GM06990 (cell line): ENCODE measurements at regions not wholly inside any gene's neighbourhood (a gene's known extent, or its start where the extent isn't known, plus 50 kb on each side); places are given as distances from the start of the nearest gene placed in this dataset.

ENCODE experiments used
- DNase-seq: peaks from one replicate; pipeline ENCODE4 v3.0.0-alpha.2; 2011; ENCODE audit not compliant: insufficient read length; ENCODE audit errors: extremely low read depth
- H3K27me3 ChIP-seq: replicated peaks from 2 replicates; pipeline ENCODE4 v1.6.0; 2011; ENCODE audit warnings: low read length; ENCODE audit not compliant: control insufficient read depth, insufficient read depth
- H3K36me3 ChIP-seq: 2 replicates; pipeline ENCODE4 v1.5.1; 2011; ENCODE audit warnings: low read length; ENCODE audit not compliant: control insufficient read depth, insufficient read depth
- H3K4me3 ChIP-seq: replicated peaks from 2 replicates; pipeline ENCODE4 v1.5.1; 2011; ENCODE audit warnings: low read depth, mild to moderate bottlenecking, control low read depth, low read length
- TF ChIP-seq, protein P1 (sequence below): IDR thresholded peaks from 2 replicates; pipeline ENCODE4 v1.5.1; 2011; ENCODE audit warnings: low read length, control low read depth, mild to moderate bottlenecking, inconsistent platforms; ENCODE audit not compliant: insufficient read depth, poor library complexity, severe bottlenecking

DNA sequence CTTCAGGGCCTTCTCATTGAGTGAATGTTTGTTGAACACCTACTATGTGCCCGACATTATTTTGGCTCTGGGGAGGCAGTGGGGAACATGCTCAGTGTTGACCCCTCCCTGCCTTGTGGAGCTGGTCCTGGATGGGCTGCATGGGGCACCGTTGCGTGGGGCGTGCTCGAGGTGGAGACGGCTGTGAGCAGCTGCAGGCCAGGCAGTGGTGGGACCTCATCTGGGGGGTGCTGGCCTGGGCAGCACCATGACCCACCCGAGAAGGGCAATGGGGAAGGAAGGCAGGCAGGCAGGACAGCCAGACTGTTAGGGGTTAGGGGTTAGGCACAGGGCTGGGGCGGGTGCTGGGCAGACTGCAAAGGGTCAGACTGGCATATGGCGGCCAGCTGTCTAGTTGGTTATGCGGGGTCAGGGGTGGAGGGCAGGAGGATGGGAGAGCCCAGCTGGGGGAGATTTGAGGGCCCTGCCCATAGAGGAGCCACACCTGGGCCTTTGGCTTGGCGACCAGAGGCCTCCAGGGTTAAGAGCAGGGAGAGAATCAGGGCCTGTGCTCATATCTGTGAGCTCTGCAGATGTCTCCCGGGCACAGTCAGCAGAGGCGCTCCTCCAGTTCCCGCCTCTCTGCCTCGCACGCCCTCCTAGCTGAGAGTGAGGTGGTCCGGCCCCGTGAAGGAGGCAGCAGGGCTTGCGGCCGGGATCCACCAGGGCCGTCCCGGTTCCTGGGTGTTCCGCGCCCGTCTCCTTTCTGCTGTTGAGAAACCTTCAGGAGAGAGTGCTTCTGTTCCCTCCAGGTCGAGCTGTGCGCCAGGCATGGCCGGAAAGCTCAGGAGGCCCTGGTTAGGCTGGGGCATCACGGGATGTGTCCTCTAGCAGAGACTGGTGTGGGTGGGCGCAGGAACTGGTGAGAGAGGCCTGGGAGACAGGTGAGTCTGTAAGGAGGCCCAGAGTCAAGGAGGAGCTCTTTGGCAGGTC is 73.3 kb downstream of the RGS12 start:
- no peak overlapping the region for H3K4me3 ChIP-seq
- H3K36me3 ChIP-seq: no peaks in the 10 kb centered on the region
- H3K27me3 ChIP-seq: no peaks in the 10 kb centered on the region
- DNase-seq: no peak
- TF ChIP-seq, protein P1, sequence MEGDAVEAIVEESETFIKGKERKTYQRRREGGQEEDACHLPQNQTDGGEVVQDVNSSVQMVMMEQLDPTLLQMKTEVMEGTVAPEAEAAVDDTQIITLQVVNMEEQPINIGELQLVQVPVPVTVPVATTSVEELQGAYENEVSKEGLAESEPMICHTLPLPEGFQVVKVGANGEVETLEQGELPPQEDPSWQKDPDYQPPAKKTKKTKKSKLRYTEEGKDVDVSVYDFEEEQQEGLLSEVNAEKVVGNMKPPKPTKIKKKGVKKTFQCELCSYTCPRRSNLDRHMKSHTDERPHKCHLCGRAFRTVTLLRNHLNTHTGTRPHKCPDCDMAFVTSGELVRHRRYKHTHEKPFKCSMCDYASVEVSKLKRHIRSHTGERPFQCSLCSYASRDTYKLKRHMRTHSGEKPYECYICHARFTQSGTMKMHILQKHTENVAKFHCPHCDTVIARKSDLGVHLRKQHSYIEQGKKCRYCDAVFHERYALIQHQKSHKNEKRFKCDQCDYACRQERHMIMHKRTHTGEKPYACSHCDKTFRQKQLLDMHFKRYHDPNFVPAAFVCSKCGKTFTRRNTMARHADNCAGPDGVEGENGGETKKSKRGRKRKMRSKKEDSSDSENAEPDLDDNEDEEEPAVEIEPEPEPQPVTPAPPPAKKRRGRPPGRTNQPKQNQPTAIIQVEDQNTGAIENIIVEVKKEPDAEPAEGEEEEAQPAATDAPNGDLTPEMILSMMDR: no peak

DNA sequence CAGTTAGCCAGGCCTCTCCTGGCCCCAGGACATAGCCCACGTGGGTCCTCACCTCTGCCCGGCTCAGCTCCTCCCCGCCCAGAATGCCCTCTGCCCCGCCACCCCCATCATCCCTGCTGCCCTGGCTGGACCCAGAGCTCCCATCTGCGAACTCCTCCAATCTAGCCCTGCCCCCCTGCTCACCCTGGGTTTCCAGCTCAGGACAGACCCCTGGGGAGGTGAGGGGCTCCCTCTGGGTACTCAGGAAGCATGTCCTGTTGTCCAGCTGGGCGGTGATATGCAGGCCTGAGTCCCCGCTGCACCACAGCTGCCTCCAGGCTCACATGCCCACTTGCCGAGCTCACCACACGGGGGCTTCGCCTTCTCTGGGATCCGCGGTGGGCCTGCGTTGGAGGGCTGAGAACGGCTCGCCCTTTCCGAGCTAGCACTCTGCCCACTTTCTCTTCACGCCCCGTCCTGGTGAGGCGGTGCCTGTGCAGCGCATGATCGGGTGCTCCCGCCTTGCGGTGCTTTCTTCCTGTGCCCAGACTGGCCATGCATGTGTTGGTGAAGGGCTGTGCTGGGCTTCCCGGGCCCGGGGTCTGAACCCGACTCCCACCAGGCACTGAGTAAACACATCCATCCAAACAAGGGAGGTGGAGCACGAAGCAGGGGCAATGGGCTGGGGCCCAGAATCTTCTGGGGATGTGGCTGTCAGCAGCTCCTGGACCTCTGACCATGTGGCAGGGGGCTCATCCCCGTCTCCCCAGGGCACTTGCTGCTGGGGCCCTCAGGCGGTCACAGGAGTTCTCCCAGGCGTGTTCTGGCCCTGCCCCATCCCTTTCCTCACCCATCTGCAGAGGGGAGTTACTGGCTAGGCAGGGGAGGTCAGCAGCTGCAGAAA is 74.3 kb downstream of the RGS12 start:
- H3K4me3 ChIP-seq: no peak overlapping the region
- no peak for DNase-seq
- H3K27me3 ChIP-seq: no peaks in the 10 kb centered on the region; the same call in 1 of the 2 replicates
- H3K36me3 ChIP-seq: no peaks in the 10 kb centered on the region
- TF ChIP-seq, protein P1: no peak

DNA sequence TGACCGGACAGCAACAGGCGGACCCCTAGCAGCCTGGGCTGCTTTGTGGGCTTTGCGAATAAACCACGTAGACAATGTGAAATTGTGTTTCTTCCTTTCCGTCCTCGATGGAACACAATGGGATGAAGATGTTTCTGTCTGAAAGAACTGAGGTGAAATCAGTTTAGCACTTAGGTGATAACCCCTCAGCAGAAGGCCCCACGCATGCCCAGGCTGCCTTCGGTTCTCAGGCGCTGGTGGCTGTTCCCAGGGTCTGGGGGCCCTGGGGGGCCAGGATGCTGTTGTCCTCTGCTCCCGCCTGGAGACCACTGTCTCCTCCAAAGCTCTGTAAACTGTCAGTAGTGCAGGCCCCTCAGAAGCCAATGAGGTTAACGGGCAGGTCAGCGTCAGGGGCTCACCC is 73.9 kb upstream of the HGFAC start:
- H3K27me3 ChIP-seq: no peaks in the 10 kb centered on the region; the same call in 1 of the 2 replicates
- no peaks in the 10 kb centered on the region for H3K36me3 ChIP-seq
- no peak for DNase-seq

DNA sequence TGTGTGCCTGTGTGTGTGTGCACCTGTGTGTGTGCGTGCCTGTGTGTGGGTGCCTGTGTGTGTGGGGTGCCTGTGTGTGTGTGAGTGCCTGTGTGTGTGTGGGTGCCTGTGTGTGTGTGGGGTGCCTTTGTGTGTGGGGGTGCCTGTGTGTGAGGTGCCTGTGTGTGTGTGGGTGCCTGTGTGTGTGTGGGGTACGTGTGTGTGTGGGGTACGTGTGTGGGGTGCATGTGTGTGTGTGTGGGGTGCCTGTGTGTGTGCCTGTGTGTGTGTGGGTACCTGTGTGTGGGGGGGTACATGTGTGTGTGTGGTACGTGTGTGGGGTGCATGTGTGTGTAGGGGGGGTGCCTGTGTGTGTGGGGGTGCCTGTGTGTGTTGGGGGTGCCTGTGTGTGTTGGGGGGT is 73.4 kb upstream of the HGFAC start:
- Histone ChIP-seq H3K27me3 (no peaks in the 10 kb centered on the region; the same call in 1 of the 2 replicates), H3K4me3 (no peak overlapping the region), H3K36me3 (no peaks in the 10 kb centered on the region)
- TF ChIP-seq, protein P1: no peak
- DNase-seq: no peak

More for the DNA sequence above, 73.9 kb upstream of the HGFAC start:
- no peak overlapping the region for H3K4me3 ChIP-seq
- TF ChIP-seq, protein P1: no peak

DNA sequence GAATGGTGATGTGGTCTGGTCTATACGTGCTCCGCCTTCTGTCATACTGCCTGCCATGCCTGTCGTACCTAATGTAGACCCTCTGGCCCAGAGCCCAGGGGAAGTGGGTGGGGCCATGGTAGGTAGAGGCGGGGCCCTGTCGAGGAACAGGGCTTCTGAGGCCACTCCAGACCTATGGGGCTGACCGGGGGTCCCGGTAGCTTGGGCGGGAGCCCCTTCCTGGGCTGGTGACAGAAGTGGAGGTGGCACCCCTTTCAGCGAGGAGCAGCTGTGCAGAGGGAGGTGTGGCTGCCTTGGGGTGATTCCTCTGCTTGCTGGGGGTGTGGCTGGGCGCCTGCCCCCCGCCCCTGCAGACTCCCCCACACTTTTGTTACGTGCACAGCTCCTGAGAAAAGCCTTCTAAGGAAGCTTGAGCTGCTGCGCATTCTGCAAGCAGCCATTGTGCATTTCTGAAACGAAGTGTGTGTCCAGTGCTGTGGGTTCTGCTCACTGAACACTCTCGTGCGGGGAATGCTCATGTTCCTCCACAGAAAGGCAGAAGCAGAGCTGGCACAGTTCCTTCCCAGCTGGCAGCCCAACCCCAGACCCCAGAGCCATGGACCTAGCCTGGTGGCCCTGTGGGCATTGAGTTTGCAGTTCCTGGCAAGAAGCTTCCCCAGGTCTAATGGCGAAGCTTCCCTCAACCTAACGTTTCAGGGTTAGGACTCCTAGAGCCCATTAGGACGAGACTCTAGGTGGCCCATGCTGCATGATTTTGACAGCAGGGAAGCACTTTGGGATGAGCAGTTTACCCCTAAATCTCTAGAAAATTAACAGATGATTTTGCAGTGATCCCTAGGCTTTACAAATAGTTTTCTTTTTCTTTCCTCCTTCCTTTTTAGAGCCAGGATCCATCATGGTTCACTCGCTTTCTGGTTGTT is 72.7 kb upstream of the HGFAC start:
- no peaks in the 10 kb centered on the region for H3K36me3 ChIP-seq
- H3K4me3 ChIP-seq: no peak overlapping the region
- TF ChIP-seq, protein P1: no peak
- no peak for DNase-seq
- no peaks in the 10 kb centered on the region; the same call in 1 of the 2 replicates for H3K27me3 ChIP-seq
